ENCODE measurements at regions not wholly inside any gene's neighbourhood (a gene's known extent, or its start where the extent isn't known, plus 50 kb on each side); places are given as distances from the start of the nearest gene placed in this dataset.

DNA sequence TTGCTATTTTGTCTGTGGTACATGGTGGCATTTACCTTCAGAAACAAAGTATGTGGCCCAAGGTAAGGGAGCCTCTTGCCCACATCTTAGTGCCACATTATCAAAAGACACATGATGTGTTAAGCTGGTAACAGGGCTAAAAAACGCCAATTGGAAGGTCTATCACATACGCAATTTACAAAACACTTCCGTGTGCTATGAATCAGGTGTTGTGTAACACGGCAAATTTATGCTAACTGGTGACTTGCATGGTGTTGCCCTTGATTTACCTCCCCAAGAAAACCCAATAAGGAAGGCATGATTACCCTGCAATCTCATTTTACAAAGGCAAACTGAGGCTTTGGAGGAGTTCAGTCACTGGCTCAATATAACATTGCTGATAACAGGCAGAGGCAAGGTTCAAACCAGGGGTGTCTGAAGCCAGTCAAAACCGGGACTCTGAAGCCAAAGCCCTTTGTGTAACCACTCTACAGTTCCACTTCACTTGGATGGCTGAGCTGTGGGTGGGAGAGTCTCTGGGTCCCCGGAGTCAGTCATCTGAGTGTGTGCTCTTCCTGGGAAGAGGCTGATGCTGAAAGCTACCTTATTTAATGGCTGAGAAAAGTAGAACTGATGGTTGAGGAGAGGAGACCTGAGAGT lies 103.9 kb upstream of the BCL6 start:
- DNase-seq (ENCODE audit: low read depth, low spot score): no peak
- TF ChIP-seq, protein P1, sequence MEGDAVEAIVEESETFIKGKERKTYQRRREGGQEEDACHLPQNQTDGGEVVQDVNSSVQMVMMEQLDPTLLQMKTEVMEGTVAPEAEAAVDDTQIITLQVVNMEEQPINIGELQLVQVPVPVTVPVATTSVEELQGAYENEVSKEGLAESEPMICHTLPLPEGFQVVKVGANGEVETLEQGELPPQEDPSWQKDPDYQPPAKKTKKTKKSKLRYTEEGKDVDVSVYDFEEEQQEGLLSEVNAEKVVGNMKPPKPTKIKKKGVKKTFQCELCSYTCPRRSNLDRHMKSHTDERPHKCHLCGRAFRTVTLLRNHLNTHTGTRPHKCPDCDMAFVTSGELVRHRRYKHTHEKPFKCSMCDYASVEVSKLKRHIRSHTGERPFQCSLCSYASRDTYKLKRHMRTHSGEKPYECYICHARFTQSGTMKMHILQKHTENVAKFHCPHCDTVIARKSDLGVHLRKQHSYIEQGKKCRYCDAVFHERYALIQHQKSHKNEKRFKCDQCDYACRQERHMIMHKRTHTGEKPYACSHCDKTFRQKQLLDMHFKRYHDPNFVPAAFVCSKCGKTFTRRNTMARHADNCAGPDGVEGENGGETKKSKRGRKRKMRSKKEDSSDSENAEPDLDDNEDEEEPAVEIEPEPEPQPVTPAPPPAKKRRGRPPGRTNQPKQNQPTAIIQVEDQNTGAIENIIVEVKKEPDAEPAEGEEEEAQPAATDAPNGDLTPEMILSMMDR (conservative IDR thresholded peaks at IDR 0.05): no peak
- H3K4me3 Mint-ChIP-seq: no peak overlapping the region
- H3K36me3 Mint-ChIP-seq (ENCODE audit: low read depth): peaks cover 2% of the 10 kb centered on the region
- H3K9me3 Mint-ChIP-seq: peaks cover 8% of the 10 kb centered on the region
- H3K27me3 Mint-ChIP-seq (ENCODE audit: low read depth): no peaks in the 10 kb centered on the region
- no peaks in the 10 kb centered on the region for H3K4me1 Mint-ChIP-seq
- H3K27ac Mint-ChIP-seq (ENCODE audit: unreplicated experiment): no peak overlapping the region

DNA sequence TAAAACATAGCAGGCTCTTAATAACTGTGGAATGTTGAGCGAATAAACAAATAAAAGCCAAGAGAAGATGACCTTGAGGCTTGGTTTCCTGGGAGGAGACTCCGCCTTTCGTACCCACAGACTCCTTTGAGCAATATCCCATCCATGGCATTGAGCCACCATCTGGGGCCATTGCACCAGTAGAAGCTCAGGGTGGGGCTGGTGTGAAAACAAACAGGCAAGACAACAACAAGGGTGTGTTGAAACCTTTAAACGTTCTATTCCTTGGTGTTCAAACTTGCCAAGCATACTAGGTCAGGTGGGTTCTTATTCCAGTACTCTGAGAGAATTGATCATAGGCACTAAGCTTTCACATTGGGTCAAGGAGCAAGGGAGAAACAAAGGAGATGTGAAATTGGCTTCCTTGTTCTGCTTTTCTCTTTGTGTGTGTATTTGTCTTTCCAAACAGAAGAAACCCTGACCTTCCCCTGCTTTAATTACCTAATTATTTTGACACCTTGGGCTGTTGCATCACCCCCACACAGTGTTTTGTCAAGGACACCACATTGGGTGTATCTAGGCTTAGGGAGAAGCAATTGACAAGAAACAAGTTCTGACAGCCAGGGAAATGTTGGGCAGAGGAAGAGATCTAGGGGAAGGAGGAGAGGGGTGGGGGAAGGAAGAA lies 105.1 kb upstream of the BCL6 start:
- no peak for DNase-seq (ENCODE audit: low read depth, low spot score)
- Mint-ChIP-seq H3K4me3 (no peak overlapping the region), H3K27me3 (ENCODE audit: low read depth) (no peaks in the 10 kb centered on the region), H3K27ac (ENCODE audit: unreplicated experiment) (no peak overlapping the region), H3K4me1 (no peaks in the 10 kb centered on the region), H3K36me3 (ENCODE audit: low read depth) (peaks cover 2% of the 10 kb centered on the region), H3K9me3 (peaks cover 8% of the 10 kb centered on the region)
- TF ChIP-seq, protein P1 (conservative IDR thresholded peaks at IDR 0.05): no peak

DNA sequence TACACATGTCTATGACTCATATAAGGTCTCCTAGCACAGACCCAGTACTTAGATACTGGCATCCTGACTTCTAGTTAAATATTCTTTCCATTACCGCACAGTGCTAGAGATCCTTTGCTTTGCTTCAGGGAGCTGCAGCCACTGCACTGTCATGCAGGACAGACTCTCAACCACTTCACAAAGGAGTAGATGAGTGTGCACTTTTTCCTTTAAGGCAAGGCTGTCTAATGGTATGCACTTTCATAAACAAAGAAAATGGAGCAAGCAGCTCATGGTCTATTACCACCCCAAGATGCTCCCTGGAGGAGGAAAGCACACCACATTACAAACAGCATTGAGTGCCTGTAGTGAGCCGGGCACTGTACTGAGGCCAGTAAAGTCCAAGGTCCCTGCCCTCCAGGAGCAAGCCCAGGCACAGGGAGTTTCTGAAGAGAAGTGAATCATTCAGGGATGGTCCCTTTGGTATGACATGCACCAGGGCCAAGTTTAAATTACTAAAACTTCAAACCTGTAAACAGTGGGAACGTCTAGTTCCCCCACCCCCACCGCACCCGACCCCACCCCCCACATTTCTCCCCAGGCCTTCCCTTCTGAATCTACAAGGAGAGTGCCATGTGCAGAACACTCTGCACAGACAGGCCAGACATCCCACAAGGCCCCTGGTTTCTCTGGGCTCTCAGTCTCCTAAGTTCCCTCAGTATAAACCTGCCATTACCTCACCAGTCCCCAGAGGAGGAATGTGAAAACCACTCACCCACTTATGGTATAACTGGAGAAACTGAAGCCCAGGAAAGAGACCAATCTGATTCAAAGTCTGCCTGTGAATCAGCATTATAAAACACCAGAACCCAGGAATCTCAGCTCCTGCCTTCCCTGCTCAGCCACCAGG lies 107.8 kb upstream of the BCL6 start:
- Mint-ChIP-seq H3K4me3 (no peak overlapping the region), H3K36me3 (ENCODE audit: low read depth) (peaks cover 2% of the 10 kb centered on the region), H3K27me3 (ENCODE audit: low read depth) (no peaks in the 10 kb centered on the region), H3K9me3 (peaks cover 10% of the 10 kb centered on the region), H3K27ac (ENCODE audit: unreplicated experiment) (no peak overlapping the region), H3K4me1 (peaks cover 4% of the 10 kb centered on the region)
- no peak for DNase-seq (ENCODE audit: low read depth, low spot score)
- TF ChIP-seq, protein P1 (conservative IDR thresholded peaks at IDR 0.05): no peak

DNA sequence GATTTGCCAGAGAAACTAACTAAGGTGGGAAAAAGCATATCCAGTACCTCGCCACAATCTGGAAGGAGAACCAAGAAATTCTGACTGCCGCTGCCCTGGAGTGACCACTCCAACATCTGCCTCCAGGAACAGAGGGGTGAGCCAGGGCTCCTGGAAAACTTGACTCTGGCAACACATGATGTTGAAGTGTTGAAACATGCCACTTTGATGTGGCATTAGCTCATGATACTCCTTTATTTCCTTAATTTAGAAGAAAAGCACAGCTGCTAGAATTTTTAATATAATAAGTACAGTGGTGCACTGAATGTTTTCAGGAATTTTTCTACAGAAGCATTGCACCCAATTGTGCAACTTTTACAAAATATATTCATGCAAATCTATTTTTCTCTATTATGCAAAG lies 109.9 kb upstream of the BCL6 start:
- no peak for DNase-seq (ENCODE audit: low read depth, low spot score)
- no peak overlapping the region for H3K27ac Mint-ChIP-seq (ENCODE audit: unreplicated experiment)
- H3K4me1 Mint-ChIP-seq: peaks cover 7% of the 10 kb centered on the region
- TF ChIP-seq, protein P1 (conservative IDR thresholded peaks at IDR 0.05): no peak
- no peaks in the 10 kb centered on the region for H3K36me3 Mint-ChIP-seq (ENCODE audit: low read depth)
- peaks cover 7% of the 10 kb centered on the region for H3K9me3 Mint-ChIP-seq
- H3K4me3 Mint-ChIP-seq: no peak overlapping the region
- H3K27me3 Mint-ChIP-seq (ENCODE audit: low read depth): no peaks in the 10 kb centered on the region

DNA sequence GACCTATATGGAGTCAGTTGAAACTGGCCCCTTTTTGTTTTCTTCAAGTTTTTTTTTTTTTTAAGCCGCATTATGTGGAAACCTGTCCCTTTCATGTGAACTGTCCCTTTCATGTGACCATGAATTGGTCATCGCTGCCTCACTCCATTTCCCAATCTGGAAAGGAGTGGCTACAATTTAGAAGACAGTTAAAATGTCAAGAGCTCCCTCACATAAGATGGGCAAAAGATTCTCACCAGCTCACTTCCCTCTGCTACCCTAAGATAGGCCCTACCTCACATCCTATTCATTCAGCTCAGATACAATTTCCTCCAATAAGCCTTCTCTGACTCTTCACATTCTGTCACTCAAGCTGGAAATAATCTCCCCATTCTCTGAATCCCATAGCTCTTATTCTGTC lies 111.3 kb upstream of the BCL6 start:
- Mint-ChIP-seq H3K9me3 (peaks cover 11% of the 10 kb centered on the region), H3K4me1 (peaks cover 14% of the 10 kb centered on the region), H3K4me3 (no peak overlapping the region), H3K36me3 (ENCODE audit: low read depth) (peaks cover 7% of the 10 kb centered on the region), H3K27me3 (ENCODE audit: low read depth) (no peaks in the 10 kb centered on the region), H3K27ac (ENCODE audit: unreplicated experiment) (no peak overlapping the region)
- DNase-seq (ENCODE audit: low read depth, low spot score): no peak
- TF ChIP-seq, protein P1 (conservative IDR thresholded peaks at IDR 0.05): no peak

All from neural crest cell (in vitro differentiated cells).